Gastroesophageal sphincter (tissue), 3 donors: ENCODE measurements at regions not wholly inside any gene's neighbourhood (a gene's known extent, or its start where the extent isn't known, plus 50 kb on each side); places are given as distances from the start of the nearest gene placed in this dataset.

Experiments
- CTCF ChIP-seq, 4 experiments: fragments of 200-600 bp in 2 of 4; fragments of 450-650 bp in 2 of 4; sonication (generic) in 1 of 4; IDR thresholded peaks; one replicate each; pipeline ENCODE4 v1.5.1; 2017 to 2019; ENCODE audit warnings: antibody characterized with exemption in 4 of 4, mild to moderate bottlenecking in 2 of 4, moderate library complexity in 2 of 4
- POLR2A ChIP-seq, 2 donors: fragments of 450-650 bp; IDR thresholded peaks; one replicate each; pipeline ENCODE4 v1.6.1; 2017; ENCODE audit warnings: antibody characterized with exemption in 2 of 2, mild to moderate bottlenecking in 2 of 2, moderate library complexity in 1 of 2
- POLR2AphosphoS5 ChIP-seq: sonication (generic); formaldehyde crosslinking; IDR thresholded peaks from one replicate; pipeline ENCODE4 v1.6.1; 2017; ENCODE audit warnings: antibody characterized with exemption

DNA sequence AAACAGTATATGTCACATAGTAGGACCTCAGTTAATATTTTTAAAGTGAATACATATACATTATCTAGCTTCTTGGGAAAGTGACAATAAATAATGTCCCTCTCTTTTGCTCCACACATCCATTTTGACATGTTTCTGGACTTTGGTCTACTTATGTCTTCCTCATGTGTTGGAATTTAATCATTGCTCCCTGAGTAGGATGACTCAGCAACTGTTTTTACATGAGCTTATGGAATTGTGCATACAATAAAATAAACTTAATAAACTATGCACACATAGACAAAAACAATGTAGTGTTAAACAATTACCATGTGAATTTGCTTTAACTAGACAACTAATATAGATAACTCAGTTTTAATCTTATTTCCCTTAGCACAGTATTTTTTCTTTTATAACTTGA is 503.8 kb downstream of the TFAP2B start:
- no peak for TF ChIP-seq POLR2A (IDR thresholded peaks at IDR 0.05)
- no peak for TF ChIP-seq CTCF (IDR thresholded peaks at IDR 0.05)
- no peak for TF ChIP-seq POLR2AphosphoS5
